ENCODE measurements at regions not wholly inside any gene's neighbourhood (a gene's known extent, or its start where the extent isn't known, plus 50 kb on each side); places are given as distances from the start of the nearest gene placed in this dataset.
"Not testable (repeated sequence)": the region's sequence is repeated elsewhere in the genome, so short reads cannot be mapped to it uniquely, and the experiment has no call there.

- no peak for TF ChIP-seq CTCF (IDR thresholded peaks at IDR 0.05; ENCODE audit: borderline replicate concordance, insufficient read depth, low read depth, low read length)
- H3K4me3 ChIP-seq (ENCODE audit: low read depth, low read length) = no peak overlapping the region
Observed at GRCh38 chr22:49458708-49459099, 369.0 kb downstream of the BRD1 start.

GRCh38 chr22:49457946-49458707 is 369.5 kb downstream of the BRD1 start:
- TF ChIP-seq CTCF (IDR thresholded peaks at IDR 0.05; ENCODE audit: borderline replicate concordance, insufficient read depth, low read depth, low read length) = no peak
- no peak overlapping the region for H3K4me3 ChIP-seq (ENCODE audit: low read depth, low read length)

- H3K4me3 ChIP-seq (ENCODE audit: low read depth, low read length) = no peak overlapping the region
- no peak for TF ChIP-seq CTCF (IDR thresholded peaks at IDR 0.05; ENCODE audit: borderline replicate concordance, insufficient read depth, low read depth, low read length)
Observed at GRCh38 chr22:49457146-49457545, 370.5 kb downstream of the BRD1 start.

- TF ChIP-seq CTCF (IDR thresholded peaks at IDR 0.05; ENCODE audit: borderline replicate concordance, insufficient read depth, low read depth, low read length) = no peak
Observed at GRCh38 chr22:49455595-49455994, 372.1 kb downstream of the BRD1 start.

GRCh38 chr22:49454726-49455125 is 372.9 kb downstream of the BRD1 start:
- TF ChIP-seq CTCF (IDR thresholded peaks at IDR 0.05; ENCODE audit: borderline replicate concordance, insufficient read depth, low read depth, low read length) = no peak
- H3K4me3 ChIP-seq (ENCODE audit: low read depth, low read length) = no peak overlapping the region

More at GRCh38 chr22:49455595-49455994, 372.1 kb downstream of the BRD1 start:
- H3K4me3 ChIP-seq (ENCODE audit: low read depth, low read length) = no peak overlapping the region

GRCh38 chr22:49453771-49454170 is 373.9 kb downstream of the BRD1 start:
- no peak overlapping the region for H3K4me3 ChIP-seq (ENCODE audit: low read depth, low read length)
- TF ChIP-seq CTCF (IDR thresholded peaks at IDR 0.05; ENCODE audit: borderline replicate concordance, insufficient read depth, low read depth, low read length) = no peak

GRCh38 chr22:49453019-49453418 is 374.7 kb downstream of the BRD1 start:
- H3K4me3 ChIP-seq (ENCODE audit: low read depth, low read length) = not testable (repeated sequence)
